HG03432 (cell line): ENCODE measurements at regions not wholly inside any gene's neighbourhood (a gene's known extent, or its start where the extent isn't known, plus 50 kb on each side); places are given as distances from the start of the nearest gene placed in this dataset.
"Not testable (repeated sequence)": the region's sequence is repeated elsewhere in the genome, so short reads cannot be mapped to it uniquely, and the experiment has no call there.

Source experiments
- ATAC-seq: cut with Tn5 transposase; IDR thresholded peaks from one replicate; pipeline ENCODE4 v1.9.1; 2021; ENCODE audit warnings: mild to moderate bottlenecking, moderate library complexity; ENCODE audit not compliant: unreplicated experiment

- peak; percentile 95 for ATAC-seq
These were observed 81.8 kb upstream of the FAM204A start for GRCh38 chr10:118423800-118424442.

DNA sequence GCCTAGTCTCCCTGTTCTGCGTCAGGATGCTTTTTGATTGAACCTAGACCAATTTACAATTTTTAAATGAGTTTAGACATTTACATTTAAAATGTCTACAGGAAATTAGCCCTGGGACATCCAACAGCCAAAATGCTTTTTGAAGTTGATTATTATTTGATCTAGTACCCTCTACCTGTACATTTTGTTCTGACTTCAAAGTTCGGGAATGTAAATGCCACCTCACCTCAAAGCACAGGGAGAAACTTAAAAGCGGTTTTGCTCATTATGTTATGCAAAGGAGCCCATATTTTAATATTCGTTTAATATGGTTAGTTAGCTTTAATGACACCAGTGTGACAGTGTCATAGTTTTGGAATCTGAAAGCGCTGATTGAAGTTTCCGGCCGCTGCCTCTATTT is 80.1 kb upstream of the FAM204A start:
- ATAC-seq = no peak

GRCh38 chr10:118420049-118420448 is 77.9 kb upstream of the FAM204A start:
- ATAC-seq = not testable (repeated sequence)

- ATAC-seq = no peak
These were observed 70.8 kb upstream of the FAM204A start for GRCh38 chr10:118412932-118413331.

DNA sequence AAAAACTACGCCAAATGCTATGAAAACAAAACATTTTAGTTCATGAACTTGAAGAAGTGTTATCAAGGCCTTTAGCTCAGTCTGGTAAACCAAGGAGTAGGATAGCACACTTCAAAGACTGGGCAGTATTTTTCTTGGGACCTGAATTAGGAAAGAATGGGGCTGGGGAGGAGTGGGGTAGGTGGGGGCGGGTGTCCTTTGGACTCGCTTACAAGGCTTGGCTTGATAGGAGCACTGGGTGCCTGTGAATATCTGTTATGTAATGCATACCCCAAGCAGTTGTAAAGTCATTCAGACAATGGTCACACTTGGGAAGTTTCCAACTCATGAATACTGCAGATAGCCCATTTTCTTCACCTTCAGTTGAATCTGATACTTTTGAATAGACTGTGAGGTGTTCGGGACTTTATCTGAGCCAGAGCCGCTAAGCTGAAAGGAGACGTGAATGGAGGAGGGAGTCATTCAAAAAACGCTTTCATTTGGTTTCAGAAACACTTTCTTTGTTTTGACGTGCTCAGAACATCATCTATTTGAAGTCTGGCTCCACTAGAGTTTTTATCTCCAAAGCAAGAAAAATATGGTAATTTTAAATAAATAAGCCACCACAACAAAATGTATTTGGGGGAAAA is 70.1 kb upstream of the FAM204A start:
- ATAC-seq = no peak

- ATAC-seq = no peak
These were observed 67.2 kb upstream of the FAM204A start for GRCh38 chr10:118409295-118409694.

DNA sequence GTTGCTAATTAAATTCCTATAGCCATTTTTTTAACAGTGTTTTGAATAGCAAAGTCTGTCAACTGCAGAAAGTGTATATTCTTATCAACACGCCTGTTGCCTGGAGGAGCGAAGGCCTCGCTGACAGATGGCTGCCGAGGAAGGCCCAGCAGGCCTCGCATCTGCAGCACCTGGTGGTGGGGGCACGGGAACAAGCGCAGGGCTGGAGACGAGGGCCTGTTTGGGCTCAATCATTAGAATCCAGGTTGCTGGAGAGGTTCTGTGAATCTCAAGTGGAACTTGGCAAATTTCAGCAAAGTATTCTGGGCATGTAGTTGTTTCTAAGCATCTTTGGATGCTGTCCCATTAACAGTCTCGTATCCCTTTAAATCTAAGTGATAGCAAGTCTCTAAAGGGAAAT is 66.1 kb upstream of the FAM204A start:
- ATAC-seq = no peak

- ATAC-seq = no peak
These were observed 65.7 kb upstream of the FAM204A start for GRCh38 chr10:118407777-118408176.

DNA sequence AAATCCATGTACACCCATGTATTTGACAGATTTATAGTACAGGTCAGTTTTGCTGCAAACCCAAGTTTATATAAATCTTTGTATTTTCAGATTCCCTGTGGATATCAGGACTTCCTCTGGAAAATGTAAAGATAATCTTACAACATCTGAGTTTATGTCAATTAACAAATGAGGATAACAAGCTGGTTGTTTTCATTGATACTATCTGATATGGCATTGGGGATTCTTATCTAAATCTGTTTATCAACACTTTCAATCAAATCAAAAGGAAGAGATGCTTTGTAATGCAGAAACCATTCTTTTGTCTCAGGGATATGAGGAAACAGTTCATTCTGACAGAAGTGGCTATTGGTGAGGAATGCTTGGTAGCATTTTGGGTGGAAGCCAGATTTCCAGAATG is 64.9 kb upstream of the FAM204A start:
- ATAC-seq = no peak

GRCh38 chr10:118405928-118406327 is 63.8 kb upstream of the FAM204A start:
- ATAC-seq = no peak

DNA sequence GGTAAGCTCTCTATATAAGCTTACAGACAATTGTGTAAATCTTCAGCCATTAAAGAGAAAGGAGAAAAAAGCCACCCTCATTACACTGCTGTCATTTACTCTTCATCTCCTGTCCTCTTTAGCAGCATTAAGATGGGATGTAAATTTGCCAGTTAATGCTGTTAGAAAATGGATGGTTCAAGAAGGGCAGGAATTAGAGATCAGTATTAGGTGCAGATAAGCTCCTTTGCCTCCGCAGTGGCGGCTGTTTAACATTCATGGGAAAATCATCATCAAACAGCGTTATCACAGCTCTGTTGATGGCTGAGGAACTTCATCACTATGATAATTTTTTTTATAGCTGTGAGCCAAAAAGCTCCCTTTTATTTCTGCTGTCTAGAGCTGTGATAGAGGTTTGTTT is 61.8 kb upstream of the FAM204A start:
- no peak for ATAC-seq

DNA sequence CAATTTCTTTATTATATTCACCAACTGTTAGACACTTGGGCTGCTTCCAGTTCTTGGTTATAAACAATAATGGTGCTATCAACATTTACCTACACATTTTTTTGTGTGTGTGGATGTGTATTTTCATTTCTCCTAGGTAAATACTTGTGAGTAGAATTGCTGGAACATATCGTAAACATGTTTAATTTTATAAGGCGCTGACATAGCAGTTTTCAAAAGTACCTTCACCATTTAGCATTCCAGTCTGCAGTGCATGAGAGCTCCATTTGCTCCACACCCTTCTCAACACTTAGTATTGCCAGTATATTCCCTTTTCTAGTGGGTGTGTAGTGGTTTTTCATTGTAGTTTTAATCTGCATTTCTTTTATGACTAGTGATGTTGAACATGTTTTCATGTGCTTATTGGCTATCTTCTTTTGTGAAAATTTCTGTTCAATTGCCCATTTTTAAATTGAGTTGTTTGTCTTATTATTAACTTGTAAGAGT is 59.6 kb upstream of the FAM204A start:
- ATAC-seq = no peak

DNA sequence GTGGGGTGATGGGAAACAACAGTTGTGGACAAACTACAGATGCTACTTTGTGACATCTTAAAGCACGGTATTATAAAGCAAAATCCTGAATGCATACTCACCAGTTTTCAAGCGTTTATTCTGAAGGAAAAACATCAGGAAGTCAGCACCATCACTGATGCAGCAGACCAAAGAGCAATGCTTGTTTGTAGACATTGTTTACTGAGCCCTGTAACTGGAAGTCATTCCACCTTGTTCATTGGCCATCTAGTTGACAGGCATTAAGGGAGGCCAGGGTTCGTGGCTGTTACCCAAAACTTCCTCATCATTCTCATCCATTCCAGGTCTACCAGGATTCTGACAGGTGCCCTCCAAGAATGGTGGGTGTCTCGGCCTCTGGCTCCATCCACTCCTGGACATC is 55.3 kb upstream of the FAM204A start:
- no peak for ATAC-seq

- ATAC-seq = no peak
These were observed 53.8 kb upstream of the FAM204A start for GRCh38 chr10:118395947-118396346.

- ATAC-seq = no peak
These were observed 52.4 kb upstream of the FAM204A start for GRCh38 chr10:118394301-118395200.

DNA sequence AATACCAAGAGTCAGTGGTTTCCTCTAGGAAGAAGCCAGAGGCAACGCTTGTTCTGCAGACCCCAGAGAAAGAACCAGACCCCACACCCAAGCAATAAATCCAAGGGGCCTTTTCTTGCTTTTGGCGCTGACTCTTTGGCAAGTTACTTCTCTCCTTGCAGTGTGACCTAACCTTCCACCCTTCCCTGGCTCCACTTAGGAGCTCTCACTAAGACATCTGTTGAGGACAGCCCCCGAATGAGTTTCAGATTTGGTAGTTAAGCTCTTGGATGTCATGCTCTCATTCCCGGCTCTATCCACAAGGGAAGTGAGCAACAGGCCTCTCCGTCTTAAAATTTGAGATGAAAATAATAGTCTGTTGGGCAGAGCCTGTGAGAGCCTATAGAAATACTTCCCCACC is 50.6 kb upstream of the FAM204A start:
- no peak for ATAC-seq
